GM18517 (cell line): ENCODE measurements at regions not wholly inside any gene's neighbourhood (a gene's known extent, or its start where the extent isn't known, plus 50 kb on each side); places are given as distances from the start of the nearest gene placed in this dataset.

Source experiments
- ATAC-seq: cut with Tn5 transposase; IDR thresholded peaks from one replicate; pipeline ENCODE4 v1.9.1; 2021; ENCODE audit warnings: mild to moderate bottlenecking, moderate library complexity; ENCODE audit not compliant: unreplicated experiment

- ATAC-seq, result no peak
These were observed 52.7 kb upstream of the ALK start for GRCh38 chr2:29974086-29974485.

- no peak for ATAC-seq
These were observed 55.9 kb upstream of the ALK start for GRCh38 chr2:29977284-29977683.

- ATAC-seq, result no peak
These were observed 60.0 kb upstream of the ALK start for GRCh38 chr2:29981402-29981801.

GRCh38 chr2:29983308-29983707 is 61.9 kb upstream of the ALK start:
- no peak for ATAC-seq

- no peak for ATAC-seq
These were observed 65.8 kb upstream of the ALK start for GRCh38 chr2:29987146-29987545.

- ATAC-seq, result no peak
These were observed 68.7 kb upstream of the ALK start for GRCh38 chr2:29990129-29990528.

GRCh38 chr2:29991086-29991485 is 69.7 kb upstream of the ALK start:
- no peak for ATAC-seq

GRCh38 chr2:29995241-29995640 is 73.9 kb upstream of the ALK start:
- ATAC-seq, result no peak

GRCh38 chr2:30003128-30003527 is 81.7 kb upstream of the ALK start:
- no peak for ATAC-seq

GRCh38 chr2:30022444-30023071 is 101.2 kb upstream of the ALK start:
- peak; percentile 79 for ATAC-seq

- no peak for ATAC-seq
These were observed 102.9 kb upstream of the ALK start for GRCh38 chr2:30024281-30024680.

- no peak for ATAC-seq
These were observed 105.0 kb upstream of the ALK start for GRCh38 chr2:30026091-30027055.

- ATAC-seq, result no peak
These were observed 108.4 kb upstream of the ALK start for GRCh38 chr2:30029804-30030203.

- no peak for ATAC-seq
These were observed 109.0 kb upstream of the ALK start for GRCh38 chr2:30030361-30030760.

- ATAC-seq, result no peak
These were observed 109.8 kb upstream of the ALK start for GRCh38 chr2:30031184-30031583.

- ATAC-seq, result no peak
These were observed 112.6 kb upstream of the YPEL5 start for GRCh38 chr2:30034052-30034775.

GRCh38 chr2:30037016-30037415 is 109.8 kb upstream of the YPEL5 start:
- no peak for ATAC-seq

- ATAC-seq, result no peak
These were observed 108.4 kb upstream of the YPEL5 start for GRCh38 chr2:30038419-30038818.

- ATAC-seq, result no peak
These were observed 107.7 kb upstream of the YPEL5 start for GRCh38 chr2:30039101-30039500.

GRCh38 chr2:30040147-30040546 is 106.7 kb upstream of the YPEL5 start:
- ATAC-seq, result no peak

GRCh38 chr2:30041884-30042283 is 104.9 kb upstream of the YPEL5 start:
- no peak for ATAC-seq

GRCh38 chr2:30046396-30046795 is 100.4 kb upstream of the YPEL5 start:
- no peak for ATAC-seq
